Activated CD8-positive, alpha-beta memory T cell treated with anti-CD3 and anti-CD28 coated beads for 24 hours (primary cell): ENCODE measurements at regions not wholly inside any gene's neighbourhood (a gene's known extent, or its start where the extent isn't known, plus 50 kb on each side); places are given as distances from the start of the nearest gene placed in this dataset.

Source experiments
- DNase-seq: peaks from one replicate; pipeline ENCODE4 v3.0.0-alpha.2; 2020

DNA sequence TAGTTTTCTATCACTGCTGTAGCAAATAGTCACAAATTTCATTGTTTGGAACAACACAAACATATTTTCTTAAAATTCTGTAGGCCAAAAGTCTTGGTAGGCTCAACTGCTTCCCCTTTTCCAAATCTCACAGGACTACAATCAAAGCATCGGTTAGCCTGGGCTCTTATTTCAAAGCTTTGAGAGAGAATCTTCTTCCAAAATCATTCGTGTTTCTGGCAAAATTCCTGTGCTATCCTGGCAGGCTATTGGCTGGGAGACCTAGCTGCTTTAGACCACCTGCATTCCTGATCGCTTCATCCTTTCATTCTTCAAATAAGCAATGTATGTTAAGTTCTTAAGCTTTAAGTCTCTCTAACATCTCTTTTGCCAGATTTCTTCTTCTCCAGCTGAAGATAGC lies 629.8 kb upstream of the CDH18 start:
- no peak for DNase-seq

DNA sequence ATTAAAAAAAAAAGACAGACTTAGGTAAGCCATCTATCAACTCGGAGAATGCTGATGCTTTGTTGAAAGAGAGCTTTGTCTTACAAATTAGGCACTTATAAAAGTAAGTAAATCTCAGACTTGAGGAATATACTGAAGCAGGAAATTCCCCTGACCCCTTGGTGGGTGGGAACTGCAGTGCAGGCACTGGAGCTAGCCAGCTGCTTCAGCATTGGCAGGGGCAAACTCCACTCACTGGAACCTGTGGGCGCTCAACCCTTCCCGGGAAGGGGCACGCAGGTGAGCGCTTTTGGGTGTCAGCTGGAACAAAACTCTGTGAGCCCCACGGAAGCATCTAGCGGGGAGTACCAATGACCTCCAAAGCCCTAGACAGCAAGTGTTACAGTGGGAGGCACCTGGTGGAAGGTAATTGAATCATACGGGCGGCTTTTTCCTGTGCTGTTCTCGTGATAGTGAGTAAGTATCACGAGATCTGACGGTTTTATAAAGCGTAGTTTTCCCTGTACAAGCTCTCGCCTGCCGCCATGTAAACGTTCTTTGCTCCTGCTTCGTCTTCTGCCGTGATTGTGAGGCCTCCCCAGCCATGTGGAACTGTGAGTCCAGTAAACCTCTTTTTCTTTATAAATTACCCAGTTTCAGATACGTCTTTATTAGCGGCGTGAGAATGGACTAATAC lies 628.0 kb upstream of the CDH18 start:
- no peak for DNase-seq

DNA sequence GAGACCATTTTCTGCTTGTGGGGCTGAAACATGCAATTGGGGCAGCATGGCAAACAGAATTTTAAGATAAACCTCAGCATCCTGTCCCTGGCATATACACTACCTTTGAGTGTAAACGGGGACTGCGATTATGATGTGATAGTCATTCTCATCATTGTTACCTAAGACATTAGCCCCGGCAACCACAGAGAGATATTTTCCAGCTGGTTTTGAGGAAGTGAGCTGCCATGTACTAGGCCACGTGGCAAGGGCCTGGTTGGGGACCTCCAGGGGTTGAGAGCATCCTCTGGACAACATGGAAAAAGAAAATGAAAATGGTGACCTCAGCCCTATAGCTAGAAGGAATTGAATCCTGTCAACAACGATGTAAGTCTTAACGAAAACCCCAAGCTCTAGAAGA lies 623.6 kb upstream of the CDH18 start:
- DNase-seq: no peak

GRCh38 chr5:20610681-20611080 lies 622.7 kb upstream of the CDH18 start:
- no peak for DNase-seq

- DNase-seq: no peak
Measured at GRCh38 chr5:20609126-20609525, 621.1 kb upstream of the CDH18 start.

GRCh38 chr5:20608567-20608966 lies 620.6 kb upstream of the CDH18 start:
- DNase-seq: no peak

DNA sequence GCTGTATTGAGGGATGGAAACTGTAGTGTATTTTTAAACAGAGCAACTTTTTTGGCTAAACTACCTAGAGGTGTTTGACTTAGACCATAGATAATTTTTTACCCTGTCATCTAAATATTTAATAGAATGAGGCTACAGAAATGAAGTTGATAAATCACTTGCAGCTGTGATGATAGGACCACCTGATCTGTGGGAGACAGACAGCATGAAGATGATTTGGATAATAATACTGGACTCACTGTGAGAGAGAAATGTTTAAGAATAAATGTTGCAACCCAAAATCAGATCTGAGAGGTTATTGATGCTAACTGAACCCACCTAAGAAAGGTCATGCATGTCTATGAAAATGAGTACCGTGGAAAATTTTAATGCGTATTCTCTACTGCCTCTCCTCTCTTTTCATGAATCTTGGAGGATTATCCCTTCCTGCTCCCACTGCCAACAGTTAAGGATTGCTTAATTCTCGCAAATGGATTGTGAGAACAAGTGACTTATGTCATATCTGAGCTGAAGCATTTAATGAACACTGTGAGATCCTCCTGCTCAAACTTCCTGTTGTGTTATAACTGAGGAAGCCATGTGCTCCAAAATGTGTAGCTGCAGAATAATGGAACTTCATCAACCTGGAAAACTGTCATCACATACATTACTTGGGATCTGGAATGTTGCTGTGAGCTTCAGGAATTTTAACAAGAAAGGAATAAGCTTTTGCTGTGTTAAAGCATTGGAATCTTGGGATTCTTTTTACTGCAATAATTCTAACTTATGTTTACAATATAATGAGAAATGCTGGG lies 617.9 kb upstream of the CDH18 start:
- DNase-seq: no peak

DNA sequence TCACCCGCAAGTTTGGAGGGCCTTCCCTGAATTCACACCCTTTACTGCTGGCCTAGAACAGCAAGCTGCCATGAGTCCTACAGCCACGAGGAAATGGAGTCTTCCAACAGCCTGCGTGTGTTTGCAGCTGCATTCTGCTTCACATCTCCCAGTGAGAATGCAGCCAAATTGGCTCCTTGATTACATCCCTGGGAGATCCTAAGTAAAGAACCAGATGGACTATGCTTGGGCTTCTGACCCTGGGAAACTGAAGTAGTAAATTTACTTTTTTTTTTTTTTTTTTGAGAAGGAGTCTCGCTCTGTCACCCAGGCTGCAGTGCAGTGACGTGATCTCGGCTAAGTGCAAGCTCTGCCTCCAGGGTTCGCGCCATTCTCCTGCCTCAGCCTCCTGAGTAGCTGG lies 617.0 kb upstream of the CDH18 start:
- no peak for DNase-seq

- no peak for DNase-seq
Measured at GRCh38 chr5:20601678-20602100, 613.7 kb upstream of the CDH18 start.

GRCh38 chr5:20590356-20590755 lies 602.4 kb upstream of the CDH18 start:
- no peak for DNase-seq

GRCh38 chr5:20575571-20575970 lies 587.6 kb upstream of the CDH18 start:
- no peak for DNase-seq

GRCh38 chr5:20574576-20574975 lies 586.6 kb upstream of the CDH18 start:
- no peak for DNase-seq

- no peak for DNase-seq
Measured at GRCh38 chr5:20572614-20573013, 584.6 kb upstream of the CDH18 start.

- DNase-seq: no peak
Measured at GRCh38 chr5:20570486-20570885, 582.5 kb upstream of the CDH18 start.

DNA sequence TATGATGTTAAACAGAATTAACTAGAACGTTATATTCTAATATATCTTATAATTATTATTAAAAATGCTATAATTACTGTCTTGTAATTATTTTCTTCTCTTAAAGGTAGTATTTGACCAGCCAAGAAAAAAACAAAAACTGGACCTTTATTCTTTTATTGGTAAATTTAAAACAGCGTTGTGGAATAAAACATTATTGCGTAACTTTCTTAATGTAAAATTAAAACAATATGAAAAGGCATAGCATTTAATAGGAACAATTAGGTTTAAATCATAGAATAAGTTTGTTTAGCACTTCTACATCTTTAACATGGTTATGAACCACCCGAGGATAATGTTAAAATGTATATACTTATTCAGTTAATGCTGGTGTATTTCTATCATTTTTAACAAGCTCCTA lies 574.5 kb upstream of the CDH18 start:
- no peak for DNase-seq

GRCh38 chr5:20559845-20560244 lies 571.8 kb upstream of the CDH18 start:
- no peak for DNase-seq

DNA sequence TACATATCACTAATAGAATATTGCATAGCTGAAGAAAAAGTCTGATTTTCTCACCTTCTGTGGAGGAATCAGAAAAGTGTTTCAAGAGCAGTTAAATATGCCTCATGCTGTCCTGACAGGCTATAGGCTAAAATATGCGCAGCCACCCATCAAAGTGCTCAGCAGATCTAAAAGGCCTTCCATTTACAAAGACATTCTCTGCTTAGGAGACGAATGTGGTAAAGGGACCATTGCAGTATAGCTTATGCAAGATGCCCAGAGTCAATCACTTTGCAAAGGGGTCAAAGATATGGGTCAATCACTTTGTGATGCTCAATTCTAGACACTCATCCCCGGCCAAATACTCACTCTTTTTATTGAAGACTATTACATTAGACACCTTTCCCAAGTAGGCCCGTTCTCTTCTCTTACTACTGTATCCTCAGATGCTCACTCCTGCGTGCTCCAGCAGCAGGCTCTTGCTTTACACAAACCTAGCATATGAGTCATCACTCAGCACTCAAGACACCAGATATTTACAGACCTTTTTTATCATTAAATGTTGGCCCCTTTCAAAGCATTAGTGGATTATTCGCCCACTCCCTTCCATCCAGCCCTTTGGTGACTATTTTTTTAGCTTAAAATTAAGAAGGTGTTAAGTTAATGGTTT lies 568.2 kb upstream of the CDH18 start:
- DNase-seq: no peak

GRCh38 chr5:20555034-20555433 lies 567.0 kb upstream of the CDH18 start:
- no peak for DNase-seq

DNA sequence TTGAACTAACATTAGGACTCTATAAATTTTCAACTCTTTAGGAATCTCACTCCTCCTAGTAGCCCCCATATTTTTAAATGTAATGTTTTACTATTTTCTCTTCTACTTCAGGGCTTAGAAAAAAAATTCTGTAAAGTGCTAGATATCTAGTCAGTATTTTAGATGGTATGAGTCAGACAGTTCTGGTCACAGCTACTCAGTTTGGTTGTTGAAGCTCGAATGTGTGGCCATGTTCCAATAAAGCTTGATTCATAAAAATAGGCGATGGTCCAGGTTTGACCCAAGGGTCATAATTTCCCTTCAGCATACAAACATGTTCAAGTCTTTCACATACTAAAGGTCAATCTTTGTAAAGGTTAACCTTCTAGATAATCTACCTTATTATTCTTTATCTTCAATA lies 566.0 kb upstream of the CDH18 start:
- DNase-seq: no peak

DNA sequence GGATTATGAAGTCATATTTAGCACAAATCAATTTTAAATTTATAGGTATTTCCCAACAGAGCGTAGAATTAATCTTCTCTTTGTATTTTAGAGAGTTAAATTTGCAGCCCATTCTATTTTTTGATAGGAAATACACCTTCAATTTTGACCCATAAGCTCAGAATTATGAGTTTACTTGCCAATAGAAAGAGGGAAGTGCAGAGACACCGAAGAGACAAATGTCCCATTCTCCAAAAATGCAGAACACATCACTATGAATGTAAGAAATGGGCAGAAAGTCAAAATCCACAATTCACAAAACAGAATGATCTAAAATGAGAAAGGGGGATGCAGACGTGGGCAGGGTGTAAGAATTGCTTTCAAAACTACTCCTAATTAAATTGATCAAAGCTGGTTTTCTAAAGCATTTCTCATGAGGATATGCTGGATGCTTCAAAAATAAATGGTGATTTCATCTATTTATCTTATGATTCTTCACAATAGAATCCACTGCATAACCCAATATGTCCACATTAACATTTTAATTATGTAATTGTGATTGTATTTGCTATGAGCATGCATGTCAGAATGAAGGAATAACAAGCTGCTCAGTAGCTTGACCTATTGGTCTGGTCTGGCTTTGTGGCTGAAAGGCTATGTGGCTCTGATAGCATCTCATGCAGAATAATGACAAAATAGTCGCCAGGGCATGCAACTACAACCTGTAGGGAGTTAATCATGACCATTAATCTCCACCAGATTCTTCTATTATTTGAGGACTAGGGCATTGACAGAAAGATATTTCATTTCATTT lies 550.1 kb upstream of the CDH18 start:
- no peak for DNase-seq

GRCh38 chr5:20536813-20537212 lies 548.8 kb upstream of the CDH18 start:
- DNase-seq: no peak

DNA sequence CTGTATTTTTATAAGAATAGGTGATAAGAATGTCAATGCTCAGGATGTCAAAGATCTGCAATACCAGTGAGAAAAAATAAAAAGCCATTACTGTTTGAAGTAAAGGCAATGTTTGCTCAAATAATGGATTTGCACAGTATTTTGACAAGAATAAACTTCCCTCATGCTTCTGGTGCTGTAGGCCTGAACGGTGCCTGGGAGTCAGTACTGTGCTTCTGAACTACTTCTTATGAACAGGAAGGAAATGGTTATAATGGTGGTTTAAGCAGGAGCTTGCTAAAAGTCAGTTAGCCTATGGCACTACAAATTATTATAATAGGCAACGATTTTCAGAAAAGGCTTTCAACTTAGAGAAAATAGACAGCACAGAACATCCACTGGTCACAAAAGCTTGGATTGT lies 548.3 kb upstream of the CDH18 start:
- DNase-seq: no peak

DNA sequence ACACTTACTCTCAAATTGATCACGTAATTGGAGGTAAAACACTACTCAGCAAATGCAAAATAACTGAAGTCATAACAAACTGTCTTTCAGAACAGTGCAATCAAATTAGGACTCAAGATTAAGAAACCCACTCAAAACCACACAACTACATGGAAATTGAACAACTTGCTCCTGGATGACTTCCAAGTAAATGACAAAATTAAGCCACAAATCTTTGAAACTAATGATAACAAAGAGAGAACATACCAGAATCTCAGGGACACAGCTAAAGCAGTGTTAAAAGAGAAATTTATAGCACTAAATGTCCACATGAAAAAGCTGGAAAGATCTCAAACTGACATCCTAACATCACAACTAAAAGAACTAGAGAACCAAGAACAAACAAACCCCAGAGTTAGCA lies 540.5 kb upstream of the CDH18 start:
- DNase-seq: no peak
